ENCODE measurements at regions not wholly inside any gene's neighbourhood (a gene's known extent, or its start where the extent isn't known, plus 50 kb on each side); places are given as distances from the start of the nearest gene placed in this dataset.

DNA sequence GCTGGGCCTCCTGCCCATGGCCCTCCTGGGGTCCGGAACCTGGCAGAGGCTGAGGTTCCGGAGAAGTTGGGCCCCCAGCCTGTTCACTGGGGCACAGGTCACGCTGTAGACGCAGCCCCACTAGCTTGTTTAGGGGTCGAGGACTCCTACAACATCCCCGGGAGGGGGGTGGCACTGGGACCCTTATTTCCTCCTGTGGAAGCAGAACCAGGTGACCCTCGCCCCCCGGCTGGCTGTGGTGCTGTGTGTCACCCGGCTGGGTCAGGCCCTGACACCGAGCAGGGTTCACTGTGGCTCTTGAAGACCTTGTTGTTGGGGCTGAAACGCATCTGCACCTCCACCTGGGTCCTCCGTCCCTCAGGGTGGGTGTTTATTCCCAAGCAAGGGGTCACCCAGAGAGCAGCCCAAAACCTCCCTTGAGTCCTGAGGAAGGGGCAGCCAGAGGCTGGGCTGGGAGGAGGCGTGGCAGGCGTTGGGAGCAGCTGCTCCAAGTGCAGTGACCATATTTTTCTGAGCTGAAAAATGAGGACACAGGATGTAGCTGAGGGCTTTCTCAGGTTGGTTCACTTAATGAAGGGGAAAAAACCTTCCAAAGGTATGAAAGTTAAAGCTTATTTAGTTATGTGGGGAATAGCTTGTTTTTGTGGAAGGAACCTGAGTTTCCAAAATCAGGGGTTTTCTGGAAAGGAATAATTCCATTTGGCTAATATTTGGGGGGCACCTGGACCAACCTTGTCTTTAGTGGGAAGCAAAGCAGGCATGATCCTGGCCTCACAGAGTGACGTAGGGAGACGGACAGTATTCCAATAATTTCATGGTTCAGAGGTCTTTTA lies 164.7 kb upstream of the IER5L start:
- TF ChIP-seq POLR2A (IDR thresholded peaks at IDR 0.05; ENCODE audit: low read length) (no peak), GATA1 (IDR thresholded peaks at IDR 0.05; ENCODE audit: low read depth, low read length) (no peak)

All from erythroblast (primary cell).